Spleen (tissue), 11 donors: ENCODE measurements at regions not wholly inside any gene's neighbourhood (a gene's known extent, or its start where the extent isn't known, plus 50 kb on each side); places are given as distances from the start of the nearest gene placed in this dataset.

Experiments
- DNase-seq: peaks from one replicate; pipeline ENCODE4 v3.0.0-alpha.2; 2020
- H3K27ac ChIP-seq, 8 donors: fragments of 200-600 bp; sonication (generic) in 7 of 8; 1 replicate in 4 of 8; 2 replicates in 4 of 8; pipeline versions ENCODE4 v1.5.0 to v1.8.0; 2016 to 2021; ENCODE audit warnings: inconsistent platforms in 4 of 8, mild to moderate bottlenecking in 4 of 8, moderate library complexity in 1 of 8
- H3K27me3 ChIP-seq, 7 donors: fragments of 200-600 bp; sonication (generic) in 6 of 7; replicated peaks in 1 of 7; 1 replicate in 4 of 7; 2 replicates in 3 of 7; pipeline versions ENCODE4 v1.5.0 to v1.8.0; 2016 to 2021; ENCODE audit warnings: inconsistent platforms in 3 of 7, mild to moderate bottlenecking in 1 of 7
- H3K36me3 ChIP-seq, 6 donors: fragments of 200-600 bp; sonication (generic) in 5 of 6; 1 replicate in 4 of 6; 2 replicates in 2 of 6; pipeline versions ENCODE4 v1.5.0 to v1.8.0; 2016 to 2021; ENCODE audit warnings: inconsistent platforms in 2 of 6
- H3K4me1 ChIP-seq, 6 donors: fragments of 200-600 bp; sonication (generic) in 5 of 6; 1 replicate in 3 of 6; 2 replicates in 3 of 6; pipeline versions ENCODE4 v1.5.0 to v1.8.0; 2016 to 2021; ENCODE audit warnings: inconsistent platforms in 3 of 6
- H3K4me3 ChIP-seq, 8 donors: fragments of 200-600 bp; sonication (generic) in 7 of 8; 1 replicate in 4 of 8; 2 replicates in 4 of 8; pipeline versions ENCODE4 v1.5.0 to v1.8.0; 2016 to 2021; ENCODE audit warnings: inconsistent platforms in 4 of 8, mild to moderate bottlenecking in 4 of 8, moderate library complexity in 2 of 8
- H3K9me3 ChIP-seq, 8 donors: fragments of 200-600 bp; sonication (generic) in 7 of 8; 1 replicate in 4 of 8; 2 replicates in 4 of 8; pipeline versions ENCODE4 v1.5.0 to v1.8.0; 2016 to 2021; ENCODE audit warnings: inconsistent platforms in 4 of 8
- POLR2A ChIP-seq, 3 donors: fragments of 450-650 bp; IDR thresholded peaks; one replicate each; pipeline ENCODE4 v1.5.1; 2017; ENCODE audit warnings: antibody characterized with exemption in 3 of 3, mild to moderate bottlenecking in 1 of 3
- POLR2AphosphoS5 ChIP-seq, 3 donors: sonication (generic); formaldehyde crosslinking; IDR thresholded peaks; one replicate each; pipeline ENCODE4 v1.5.1; 2017; ENCODE audit warnings: antibody characterized with exemption in 3 of 3
- WGBS, 5 donors: extraction: QIAGEN DNeasy Blood & Tissue Kit in 3 of 5; methylation state at CpG; one replicate each; pipeline versions ENCODE4 v1.1.5 to v1.1.7; 2013 to 2018; 5-methylcytosine and 5-hydroxymethylcytosine counted together
- intact Hi-C: fragments of 100-400 bp; cut with DNase I; formaldehyde crosslinking; loops from one replicate; pipeline ENCODE4 v1.15.0; 2023; ENCODE audit warnings: low total_unique reads
- TF ChIP-seq, protein P1 (sequence below), 11 experiments: fragments of 200-600 bp in 7 of 11; fragments of 450-650 bp in 4 of 11; sonication (generic) in 4 of 11; IDR thresholded peaks in 8 of 11; conservative IDR thresholded peaks in 3 of 11; 1 replicate in 7 of 11; 2 replicates in 4 of 11; pipeline versions ENCODE4 v1.4.0 to v1.8.0; 2016 to 2021; ENCODE audit warnings: antibody characterized with exemption in 11 of 11, inconsistent platforms in 4 of 11, mild to moderate bottlenecking in 1 of 11
- donor health status: healthy with polysubstance abuse.
- donor health status: DM: no; HTN: no; CAD: no; lungs with moderate emphysema.
- donor health status: DM: no; HTN: no; CAD: no.
- donor health status: Bipolar disorder and iron deficiency.
- donor health status: healthy.
- donor health status: DM: no; HTN: no; CAD: no.
- donor health status: DM: yes; HTN: yes; CAD: no.

DNA sequence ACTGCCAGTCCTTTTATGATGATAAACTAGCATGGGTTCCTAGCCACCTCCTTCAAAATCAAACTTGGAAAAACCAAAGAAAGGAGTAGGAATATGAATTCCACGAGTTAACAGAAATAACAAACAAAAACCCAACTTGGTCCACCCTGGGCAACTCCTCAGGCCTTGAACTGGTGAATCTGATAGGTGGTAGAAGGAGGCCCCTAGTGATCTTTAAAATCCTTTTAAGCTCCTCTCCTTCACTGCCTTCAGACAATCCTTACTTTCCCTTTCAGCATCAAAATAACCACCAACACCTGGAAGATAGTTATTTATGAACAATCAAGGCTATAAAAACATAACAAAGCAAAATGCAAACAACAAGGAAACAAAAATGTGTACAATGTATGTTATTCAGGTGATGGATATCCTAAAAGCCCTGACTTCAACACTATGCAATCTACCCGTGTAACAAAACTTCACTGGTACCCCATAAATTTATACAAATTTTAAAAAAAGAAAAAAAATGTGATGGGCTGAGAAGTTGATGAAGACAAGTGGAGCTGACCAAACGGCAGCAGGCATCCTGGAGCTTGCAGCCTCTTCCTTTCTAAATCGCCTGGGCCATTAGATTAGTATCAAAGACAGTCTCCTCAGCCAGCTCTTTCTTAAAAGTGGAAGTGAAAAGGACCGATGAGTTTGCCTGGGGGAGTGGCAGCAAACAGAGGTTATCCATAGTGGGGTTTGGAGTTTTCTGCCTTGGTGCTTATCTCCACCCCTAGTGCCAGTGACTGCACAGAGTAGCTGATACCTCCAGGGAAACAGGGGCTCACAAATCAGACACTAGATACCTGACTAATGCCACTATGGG is 179.6 kb downstream of the TMA16 start:
- no peak for DNase-seq
- H3K27me3 ChIP-seq = no peaks in the 10 kb centered on the region
- H3K4me3 ChIP-seq = no peak overlapping the region
- 21 to 37% (median 27%) methylated on average over 5 of the region's 5 CpGs for WGBS, 5 donors
- no peaks in the 10 kb centered on the region for H3K36me3 ChIP-seq
- peak overlapping the region in 5 of 8 donors; percentile 30 to 53 (median 41) for H3K27ac ChIP-seq
- H3K4me1 ChIP-seq = peaks cover 0 to 15% (median 4%) of the 10 kb centered on the region in 6 donors
- TF ChIP-seq POLR2AphosphoS5 (IDR thresholded peaks at IDR 0.05) = no peak
- TF ChIP-seq, protein P1, sequence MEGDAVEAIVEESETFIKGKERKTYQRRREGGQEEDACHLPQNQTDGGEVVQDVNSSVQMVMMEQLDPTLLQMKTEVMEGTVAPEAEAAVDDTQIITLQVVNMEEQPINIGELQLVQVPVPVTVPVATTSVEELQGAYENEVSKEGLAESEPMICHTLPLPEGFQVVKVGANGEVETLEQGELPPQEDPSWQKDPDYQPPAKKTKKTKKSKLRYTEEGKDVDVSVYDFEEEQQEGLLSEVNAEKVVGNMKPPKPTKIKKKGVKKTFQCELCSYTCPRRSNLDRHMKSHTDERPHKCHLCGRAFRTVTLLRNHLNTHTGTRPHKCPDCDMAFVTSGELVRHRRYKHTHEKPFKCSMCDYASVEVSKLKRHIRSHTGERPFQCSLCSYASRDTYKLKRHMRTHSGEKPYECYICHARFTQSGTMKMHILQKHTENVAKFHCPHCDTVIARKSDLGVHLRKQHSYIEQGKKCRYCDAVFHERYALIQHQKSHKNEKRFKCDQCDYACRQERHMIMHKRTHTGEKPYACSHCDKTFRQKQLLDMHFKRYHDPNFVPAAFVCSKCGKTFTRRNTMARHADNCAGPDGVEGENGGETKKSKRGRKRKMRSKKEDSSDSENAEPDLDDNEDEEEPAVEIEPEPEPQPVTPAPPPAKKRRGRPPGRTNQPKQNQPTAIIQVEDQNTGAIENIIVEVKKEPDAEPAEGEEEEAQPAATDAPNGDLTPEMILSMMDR (IDR thresholded peaks at IDR 0.05 in 8 of 11, conservative IDR thresholded peaks at IDR 0.05 in 3 of 11) = no peak
- TF ChIP-seq POLR2A (IDR thresholded peaks at IDR 0.05) = no peak
- no peaks in the 10 kb centered on the region for H3K9me3 ChIP-seq
- intact Hi-C loops = loop anchor here (10.0 kb wide), 1 partner anchor 189 kb away; no protein-coding TSS in a partner anchor

GRCh38 chr4:163679189-163679588 is 184.7 kb downstream of the TMA16 start:
- Histone ChIP-seq H3K36me3 (no peaks in the 10 kb centered on the region), H3K4me1 (peaks cover 0 to 17% (median 2%) of the 10 kb centered on the region in 6 donors), H3K9me3 (no peaks in the 10 kb centered on the region), H3K27ac (no peak overlapping the region), H3K27me3 (no peaks in the 10 kb centered on the region), H3K4me3 (no peak overlapping the region)
- intact Hi-C loops = loop anchor here (10.0 kb wide), 1 partner anchor 194 kb away; no protein-coding TSS in a partner anchor
- no peak for DNase-seq
- 60 to 66% (median 64%) methylated on average over 5 of the region's 5 CpGs for WGBS, 5 donors
- TF ChIP-seq, protein P1 (IDR thresholded peaks at IDR 0.05 in 8 of 11, conservative IDR thresholded peaks at IDR 0.05 in 3 of 11) = peak in 1 of 11 experiments; percentile 14
- TF ChIP-seq POLR2A (IDR thresholded peaks at IDR 0.05) (no peak), POLR2AphosphoS5 (IDR thresholded peaks at IDR 0.05) (no peak)

DNA sequence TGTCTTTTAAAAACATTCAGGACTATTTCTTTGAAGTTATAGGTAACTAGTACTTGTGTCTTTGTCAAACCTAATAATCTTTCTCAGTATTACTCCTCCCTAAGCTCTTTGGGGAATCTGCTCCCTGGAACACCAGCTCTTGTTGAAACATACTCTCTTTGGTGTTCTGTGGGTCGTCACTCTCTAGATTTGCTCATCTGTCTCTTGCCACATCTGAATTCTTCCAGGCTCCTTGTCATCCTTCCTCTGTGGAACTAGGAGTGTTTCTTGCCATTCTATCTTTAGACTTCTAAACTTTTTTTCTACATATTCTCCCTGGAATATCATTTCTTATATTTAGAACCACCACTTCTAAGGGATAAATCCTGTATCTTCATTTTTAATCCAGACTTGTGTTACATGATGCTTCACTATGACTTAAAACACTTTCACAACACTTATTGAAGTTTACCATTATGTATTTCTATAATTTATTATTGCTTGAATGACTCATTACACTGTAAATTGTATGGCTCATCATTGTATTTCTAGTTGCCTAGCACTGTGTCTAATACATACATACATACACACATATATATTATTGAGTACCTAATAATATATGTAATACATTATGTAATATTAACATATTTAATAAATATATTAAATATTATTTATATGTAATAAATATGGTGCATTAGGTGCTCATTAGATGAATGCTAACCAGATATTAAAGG is 186.1 kb downstream of the TMA16 start:
- Histone ChIP-seq H3K4me3 (no peak overlapping the region), H3K9me3 (no peaks in the 10 kb centered on the region), H3K27me3 (no peaks in the 10 kb centered on the region), H3K36me3 (no peaks in the 10 kb centered on the region), H3K4me1 (peaks cover 0 to 11% (median 0%) of the 10 kb centered on the region in 6 donors), H3K27ac (no peak overlapping the region)
- TF ChIP-seq, protein P1 (IDR thresholded peaks at IDR 0.05 in 8 of 11, conservative IDR thresholded peaks at IDR 0.05 in 3 of 11) = no peak
- no peak for TF ChIP-seq POLR2A (IDR thresholded peaks at IDR 0.05)
- no peak for TF ChIP-seq POLR2AphosphoS5 (IDR thresholded peaks at IDR 0.05)
- no peak for DNase-seq
- intact Hi-C loops = loop anchor here (2.0 kb wide), 1 partner anchor 128 kb away; no protein-coding TSS in a partner anchor
- 41 to 86% (median 46%) methylated on average over 1 of the region's 1 CpG for WGBS, 5 donors
